HEK293T (cell line): ENCODE measurements at regions not wholly inside any gene's neighbourhood (a gene's known extent, or its start where the extent isn't known, plus 50 kb on each side); places are given as distances from the start of the nearest gene placed in this dataset.

Experiments
- ARNT ChIP-seq: fragments of 450-650 bp; IDR thresholded peaks from 2 replicates; pipeline ENCODE4 v1.6.1; 2017; ENCODE audit warnings: mild to moderate bottlenecking
- BHLHE40 ChIP-seq: fragments of 450-650 bp; IDR thresholded peaks from 2 replicates; pipeline ENCODE4 v1.6.1; 2016; ENCODE audit warnings: mild to moderate bottlenecking, moderate library complexity, borderline replicate concordance
- ELF4 ChIP-seq: fragments of 450-650 bp; IDR thresholded peaks from 2 replicates; pipeline ENCODE4 v1.6.1; 2017; ENCODE audit warnings: antibody characterized with exemption
- FOXA1 ChIP-seq: fragments of 450-650 bp; IDR thresholded peaks from 2 replicates; pipeline ENCODE4 v1.6.1; 2016; ENCODE audit warnings: mild to moderate bottlenecking
- FOXK2 ChIP-seq: fragments of 450-650 bp; IDR thresholded peaks from 2 replicates; pipeline ENCODE4 v1.6.1; 2016; ENCODE audit warnings: mild to moderate bottlenecking
- FOXM1 ChIP-seq: fragments of 450-650 bp; IDR thresholded peaks from 2 replicates; pipeline ENCODE4 v1.6.1; 2017; ENCODE audit warnings: mild to moderate bottlenecking, borderline replicate concordance
- HDGF ChIP-seq: fragments of 450-650 bp; IDR thresholded peaks from 2 replicates; pipeline ENCODE4 v1.6.1; 2017; ENCODE audit warnings: antibody characterized with exemption, borderline replicate concordance
- L3MBTL2 ChIP-seq: fragments of 450-650 bp; conservative IDR thresholded peaks from 2 replicates; pipeline ENCODE4 v1.6.1; 2016; ENCODE audit warnings: mild to moderate bottlenecking
- NFRKB ChIP-seq: fragments of 450-650 bp; IDR thresholded peaks from 2 replicates; pipeline ENCODE4 v1.6.1; 2016; ENCODE audit warnings: mild to moderate bottlenecking, moderate library complexity
- PKNOX1 ChIP-seq: fragments of 450-650 bp; IDR thresholded peaks from 2 replicates; pipeline ENCODE4 v1.6.1; 2016
- SP1 ChIP-seq: fragments of 450-650 bp; IDR thresholded peaks from 2 replicates; pipeline ENCODE4 v1.6.1; 2017
- SUZ12 ChIP-seq: fragments of 450-650 bp; IDR thresholded peaks from 2 replicates; pipeline ENCODE4 v1.6.1; 2016; ENCODE audit warnings: mild to moderate bottlenecking

- TF ChIP-seq FOXK2, result no peak
- TF ChIP-seq HDGF, result no peak
- no peak for TF ChIP-seq SP1
- TF ChIP-seq BHLHE40, result no peak
- TF ChIP-seq NFRKB, result no peak
- no peak for TF ChIP-seq SUZ12
- no peak for TF ChIP-seq PKNOX1
- no peak for TF ChIP-seq FOXA1
- no peak for TF ChIP-seq ARNT
- no peak for TF ChIP-seq ELF4
- TF ChIP-seq FOXM1, result no peak
- no peak for TF ChIP-seq L3MBTL2
These were observed 1506.6 kb downstream of the PCDH7 start for GRCh38 chr4:32226733-32227132.
